GM12864 (cell line): ENCODE measurements at regions not wholly inside any gene's neighbourhood (a gene's known extent, or its start where the extent isn't known, plus 50 kb on each side); places are given as distances from the start of the nearest gene placed in this dataset.

ENCODE experiments used
- DNase-seq: peaks from one replicate; pipeline ENCODE4 v3.0.0-alpha.2; 2011; ENCODE audit warnings: low read depth
- H3K4me3 ChIP-seq: 2 replicates; pipeline ENCODE4 v1.5.1; 2011; ENCODE audit warnings: mild to moderate bottlenecking, low read depth, low read length, control low read depth
- CTCF ChIP-seq: IDR thresholded peaks from 2 replicates; pipeline ENCODE4 v1.5.1; 2011; ENCODE audit warnings: low read depth, mild to moderate bottlenecking, moderate library complexity, low read length, control low read depth, inconsistent platforms; ENCODE audit errors: missing control alignments

GRCh38 chr1:184141361-184141880, 89.9 kb downstream of the TSEN15 start:
- no peak for TF ChIP-seq CTCF
- no peak overlapping the region for H3K4me3 ChIP-seq
- DNase-seq = no peak

DNA sequence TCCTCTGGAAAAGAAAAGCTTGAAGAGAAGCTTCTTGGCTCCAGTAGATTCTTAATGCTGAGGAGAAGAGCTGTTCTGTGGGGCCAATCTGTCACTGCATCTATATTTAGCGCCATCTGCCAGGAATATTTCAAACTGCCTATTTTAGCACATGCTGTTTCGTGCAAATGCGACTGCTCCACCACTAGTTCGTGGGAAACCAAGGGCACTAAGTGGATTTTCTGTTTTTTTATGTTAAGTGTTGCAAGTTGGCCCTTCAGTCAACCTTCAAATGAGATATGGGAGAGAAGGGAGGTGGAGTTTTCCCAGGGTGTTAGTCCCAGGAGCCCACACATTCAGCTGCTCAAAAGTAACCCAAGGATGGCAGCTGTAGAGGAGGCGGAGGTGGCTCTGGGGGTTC, 91.9 kb downstream of the TSEN15 start:
- no peak for TF ChIP-seq CTCF
- no peak for DNase-seq
- H3K4me3 ChIP-seq = no peak overlapping the region

DNA sequence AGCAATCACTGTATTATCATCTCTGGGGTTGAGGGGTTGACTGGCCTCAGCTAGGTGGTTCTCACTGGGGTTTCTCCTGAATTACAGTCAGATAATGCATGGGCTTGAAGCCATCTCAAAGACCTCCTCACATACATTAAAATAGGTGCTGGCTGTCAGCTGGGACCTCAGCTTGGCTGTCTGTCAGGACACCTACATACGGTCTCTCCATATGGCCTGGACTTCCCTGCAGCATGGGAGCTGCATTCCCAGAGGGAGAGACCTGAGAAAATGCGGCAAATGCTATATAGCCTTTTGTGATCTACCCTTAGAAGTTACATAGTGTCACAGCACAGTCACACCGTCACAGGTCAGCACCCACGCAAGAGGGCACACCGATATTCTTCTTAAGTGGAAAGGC, 93.6 kb downstream of the TSEN15 start:
- TF ChIP-seq CTCF = no peak
- no peak overlapping the region for H3K4me3 ChIP-seq
- no peak for DNase-seq

GRCh38 chr1:184146202-184146601, 94.7 kb downstream of the TSEN15 start:
- no peak for DNase-seq
- no peak for TF ChIP-seq CTCF
- H3K4me3 ChIP-seq = no peak overlapping the region

DNA sequence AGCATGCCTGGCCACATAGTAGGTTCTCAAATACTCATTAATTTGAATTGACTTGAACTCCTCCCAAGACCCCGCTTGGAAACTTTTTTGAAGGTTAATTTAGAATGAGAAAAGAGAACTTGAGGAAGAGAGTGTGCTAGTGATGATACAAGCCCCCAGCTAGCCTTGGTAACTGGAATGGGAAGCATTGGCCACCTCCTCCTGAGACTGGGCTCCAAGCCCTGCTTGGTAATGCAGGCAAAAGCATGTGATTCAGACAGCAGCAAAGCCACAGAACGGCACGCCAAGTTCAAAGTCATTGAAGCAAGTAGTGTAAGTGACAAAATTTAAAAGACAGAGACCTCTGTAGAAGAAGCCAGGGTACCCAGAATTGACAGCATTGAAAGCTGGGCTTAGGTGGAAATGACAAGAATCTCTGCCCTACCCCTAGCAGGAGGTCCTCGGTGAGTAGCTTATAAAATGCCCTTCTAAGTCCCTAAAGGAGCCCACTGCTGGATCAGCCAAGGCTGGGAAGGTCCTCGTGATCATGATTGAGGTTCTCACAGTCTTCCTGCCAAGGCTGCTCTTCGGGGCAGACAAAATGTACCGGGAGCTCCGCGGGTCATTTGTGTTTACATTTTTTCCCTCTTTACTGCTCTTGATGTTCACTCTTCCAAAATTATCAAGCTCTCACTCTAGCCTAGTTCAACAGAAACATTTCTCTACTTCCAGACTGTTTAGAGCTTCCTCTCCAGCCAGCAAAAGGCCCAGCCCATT, 99.4 kb downstream of the TSEN15 start:
- no peak for DNase-seq
- no peak overlapping the region for H3K4me3 ChIP-seq
- no peak for TF ChIP-seq CTCF

DNA sequence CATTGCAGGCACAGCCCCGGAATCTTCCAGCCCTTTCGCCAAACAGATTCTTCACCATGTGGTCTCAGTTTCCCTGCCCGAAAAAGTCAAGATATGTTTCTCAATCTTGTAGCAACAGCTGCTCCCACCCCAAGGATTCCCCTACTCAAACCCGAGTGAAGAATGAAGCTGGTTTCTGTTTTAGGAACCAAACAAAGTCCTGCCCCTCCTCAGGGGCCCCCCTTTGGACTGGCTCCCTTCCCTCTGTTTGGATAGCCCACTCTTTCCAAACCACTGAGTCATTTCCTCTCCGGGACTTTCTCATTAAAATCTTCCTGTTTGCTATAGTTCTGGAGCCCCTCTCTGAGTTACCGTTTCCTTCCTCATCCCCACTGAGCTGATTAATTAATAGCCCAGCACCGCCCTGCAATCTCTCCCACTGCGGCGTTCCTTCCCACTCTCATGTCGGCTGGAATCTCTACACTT, 100.9 kb downstream of the TSEN15 start:
- no peak overlapping the region for H3K4me3 ChIP-seq
- TF ChIP-seq CTCF = no peak

DNA sequence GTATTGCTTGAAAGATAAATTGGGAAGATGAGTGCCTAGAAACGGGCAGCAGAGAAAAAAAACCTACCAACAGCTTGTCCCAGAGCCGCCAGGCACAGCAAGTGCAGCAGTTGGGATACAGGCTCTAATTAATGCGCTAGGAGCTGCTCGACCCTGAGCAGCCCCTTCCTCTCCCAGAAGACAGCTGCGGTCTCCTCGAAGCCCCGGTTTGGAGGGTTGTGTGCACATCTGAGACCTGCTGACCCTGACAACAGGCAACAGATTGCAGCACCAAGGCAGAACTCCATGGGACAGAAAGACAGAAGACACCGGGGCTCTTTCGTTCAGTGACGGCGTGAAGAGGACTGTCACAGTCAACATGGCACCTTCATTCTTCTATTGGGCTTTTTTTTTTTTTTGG, 101.4 kb downstream of the TSEN15 start:
- DNase-seq = no peak
- H3K4me3 ChIP-seq = no peak overlapping the region
- no peak for TF ChIP-seq CTCF

More for the DNA sequence above, 100.9 kb downstream of the TSEN15 start:
- DNase-seq = no peak
